ENCODE measurements at regions not wholly inside any gene's neighbourhood (a gene's known extent, or its start where the extent isn't known, plus 50 kb on each side); places are given as distances from the start of the nearest gene placed in this dataset.

GRCh38 chr2:128666596-128666995 is 347.9 kb upstream of the HS6ST1 start:
- Histone ChIP-seq H2AFZ (ENCODE audit: low read depth, low read length) (no peak overlapping the region), H3K9me3 (replicated peaks; ENCODE audit: control insufficient read depth, insufficient read depth, low read depth, low read length) (no peaks in the 10 kb centered on the region), H3K36me3 (ENCODE audit: control insufficient read depth, insufficient read depth, low read length) (no peaks in the 10 kb centered on the region), H3K4me1 (replicated peaks in 1 of 2; ENCODE audit: control insufficient read depth in 2 of 2, insufficient read depth in 2 of 2, low read length in 2 of 2) (no peaks in the 10 kb centered on the region), H3K79me2 (ENCODE audit: control insufficient read depth, insufficient read depth, low read length) (no peaks in the 10 kb centered on the region), H3K9ac (ENCODE audit: insufficient read depth in 1 of 2, low read depth in 2 of 2, low read length in 2 of 2) (no peak overlapping the region), H3K4me3 (no peak overlapping the region), H3K9me1 (ENCODE audit: control insufficient read depth, insufficient read depth, low read length) (no peaks in the 10 kb centered on the region), H3K27ac (ENCODE audit: extremely low read depth, low read depth, low read length) (no peak overlapping the region), H4K20me1 (replicated peaks; ENCODE audit: control insufficient read depth, insufficient read depth, low read length) (no peaks in the 10 kb centered on the region), H3K27me3 (ENCODE audit: control insufficient read depth in 2 of 2, insufficient read depth in 2 of 2, low read length in 2 of 2) (peaks cover 0 to 26% of the 10 kb centered on the region in 2 experiments; a peak in 2 of 5 replicates), H3K4me2 (ENCODE audit: insufficient read depth, low read length) (no peak overlapping the region)
- intact Hi-C loops (cut with micrococcal nuclease) (no loop called here), in situ Hi-C loops (cut with MboI) (no loop called here)
- ChIA-PET POLR2A (no interaction called here), CTCF (ENCODE audit: low intra/inter-chr PET ratio) (interaction anchor here (0.7 kb wide), 1 partner anchor 75 kb away, joined by 5 read pairs; no protein-coding TSS in a partner anchor)
- FAIRE-seq (no peak), DNase-seq (ENCODE audit: extremely low read depth in 1 of 4, low spot score in 3 of 4) (no peak), ATAC-seq (no peak)
- no TSS peak for BruUV-seq (replicated peaks)
- WGBS (ENCODE audit: insufficient coverage, low coverage, missing lambda C conversion rate): 4% methylated on average over 4 of the region's 6 CpGs
- TF ChIP-seq, protein P1, sequence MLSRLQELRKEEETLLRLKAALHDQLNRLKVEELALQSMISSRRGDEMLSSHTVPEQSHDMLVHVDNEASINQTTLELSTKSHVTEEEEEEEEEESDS (CRISPR knock-in tag; IDR thresholded peaks at IDR 0.05): no peak
- TF ChIP-seq MCM7 (IDR thresholded peaks at IDR 0.05): no peak
- no peak for TF ChIP-seq HNRNPUL1 (IDR thresholded peaks at IDR 0.05; ENCODE audit: low read length)
- no peak for TF ChIP-seq MLX (CRISPR knock-in tag; conservative IDR thresholded peaks at IDR 0.05)
- no peak for TF ChIP-seq BRD9 (IDR thresholded peaks at IDR 0.05; ENCODE audit: low read depth, partially characterized antibody)
- TF ChIP-seq, protein P2, sequence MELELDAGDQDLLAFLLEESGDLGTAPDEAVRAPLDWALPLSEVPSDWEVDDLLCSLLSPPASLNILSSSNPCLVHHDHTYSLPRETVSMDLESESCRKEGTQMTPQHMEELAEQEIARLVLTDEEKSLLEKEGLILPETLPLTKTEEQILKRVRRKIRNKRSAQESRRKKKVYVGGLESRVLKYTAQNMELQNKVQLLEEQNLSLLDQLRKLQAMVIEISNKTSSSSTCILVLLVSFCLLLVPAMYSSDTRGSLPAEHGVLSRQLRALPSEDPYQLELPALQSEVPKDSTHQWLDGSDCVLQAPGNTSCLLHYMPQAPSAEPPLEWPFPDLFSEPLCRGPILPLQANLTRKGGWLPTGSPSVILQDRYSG (tag; conservative IDR thresholded peaks at IDR 0.05; ENCODE audit: low read depth): no peak
- TF ChIP-seq, protein P3, sequence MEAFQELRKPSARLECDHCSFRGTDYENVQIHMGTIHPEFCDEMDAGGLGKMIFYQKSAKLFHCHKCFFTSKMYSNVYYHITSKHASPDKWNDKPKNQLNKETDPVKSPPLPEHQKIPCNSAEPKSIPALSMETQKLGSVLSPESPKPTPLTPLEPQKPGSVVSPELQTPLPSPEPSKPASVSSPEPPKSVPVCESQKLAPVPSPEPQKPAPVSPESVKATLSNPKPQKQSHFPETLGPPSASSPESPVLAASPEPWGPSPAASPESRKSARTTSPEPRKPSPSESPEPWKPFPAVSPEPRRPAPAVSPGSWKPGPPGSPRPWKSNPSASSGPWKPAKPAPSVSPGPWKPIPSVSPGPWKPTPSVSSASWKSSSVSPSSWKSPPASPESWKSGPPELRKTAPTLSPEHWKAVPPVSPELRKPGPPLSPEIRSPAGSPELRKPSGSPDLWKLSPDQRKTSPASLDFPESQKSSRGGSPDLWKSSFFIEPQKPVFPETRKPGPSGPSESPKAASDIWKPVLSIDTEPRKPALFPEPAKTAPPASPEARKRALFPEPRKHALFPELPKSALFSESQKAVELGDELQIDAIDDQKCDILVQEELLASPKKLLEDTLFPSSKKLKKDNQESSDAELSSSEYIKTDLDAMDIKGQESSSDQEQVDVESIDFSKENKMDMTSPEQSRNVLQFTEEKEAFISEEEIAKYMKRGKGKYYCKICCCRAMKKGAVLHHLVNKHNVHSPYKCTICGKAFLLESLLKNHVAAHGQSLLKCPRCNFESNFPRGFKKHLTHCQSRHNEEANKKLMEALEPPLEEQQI (IDR thresholded peaks at IDR 0.05): no peak
- TF ChIP-seq ZNF408 (CRISPR knock-in tag; IDR thresholded peaks at IDR 0.05; ENCODE audit: low read depth): no peak
- TF ChIP-seq, protein P4, sequence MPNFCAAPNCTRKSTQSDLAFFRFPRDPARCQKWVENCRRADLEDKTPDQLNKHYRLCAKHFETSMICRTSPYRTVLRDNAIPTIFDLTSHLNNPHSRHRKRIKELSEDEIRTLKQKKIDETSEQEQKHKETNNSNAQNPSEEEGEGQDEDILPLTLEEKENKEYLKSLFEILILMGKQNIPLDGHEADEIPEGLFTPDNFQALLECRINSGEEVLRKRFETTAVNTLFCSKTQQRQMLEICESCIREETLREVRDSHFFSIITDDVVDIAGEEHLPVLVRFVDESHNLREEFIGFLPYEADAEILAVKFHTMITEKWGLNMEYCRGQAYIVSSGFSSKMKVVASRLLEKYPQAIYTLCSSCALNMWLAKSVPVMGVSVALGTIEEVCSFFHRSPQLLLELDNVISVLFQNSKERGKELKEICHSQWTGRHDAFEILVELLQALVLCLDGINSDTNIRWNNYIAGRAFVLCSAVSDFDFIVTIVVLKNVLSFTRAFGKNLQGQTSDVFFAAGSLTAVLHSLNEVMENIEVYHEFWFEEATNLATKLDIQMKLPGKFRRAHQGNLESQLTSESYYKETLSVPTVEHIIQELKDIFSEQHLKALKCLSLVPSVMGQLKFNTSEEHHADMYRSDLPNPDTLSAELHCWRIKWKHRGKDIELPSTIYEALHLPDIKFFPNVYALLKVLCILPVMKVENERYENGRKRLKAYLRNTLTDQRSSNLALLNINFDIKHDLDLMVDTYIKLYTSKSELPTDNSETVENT (CRISPR knock-in tag; IDR thresholded peaks at IDR 0.05): no peak
- TF ChIP-seq, protein P5, sequence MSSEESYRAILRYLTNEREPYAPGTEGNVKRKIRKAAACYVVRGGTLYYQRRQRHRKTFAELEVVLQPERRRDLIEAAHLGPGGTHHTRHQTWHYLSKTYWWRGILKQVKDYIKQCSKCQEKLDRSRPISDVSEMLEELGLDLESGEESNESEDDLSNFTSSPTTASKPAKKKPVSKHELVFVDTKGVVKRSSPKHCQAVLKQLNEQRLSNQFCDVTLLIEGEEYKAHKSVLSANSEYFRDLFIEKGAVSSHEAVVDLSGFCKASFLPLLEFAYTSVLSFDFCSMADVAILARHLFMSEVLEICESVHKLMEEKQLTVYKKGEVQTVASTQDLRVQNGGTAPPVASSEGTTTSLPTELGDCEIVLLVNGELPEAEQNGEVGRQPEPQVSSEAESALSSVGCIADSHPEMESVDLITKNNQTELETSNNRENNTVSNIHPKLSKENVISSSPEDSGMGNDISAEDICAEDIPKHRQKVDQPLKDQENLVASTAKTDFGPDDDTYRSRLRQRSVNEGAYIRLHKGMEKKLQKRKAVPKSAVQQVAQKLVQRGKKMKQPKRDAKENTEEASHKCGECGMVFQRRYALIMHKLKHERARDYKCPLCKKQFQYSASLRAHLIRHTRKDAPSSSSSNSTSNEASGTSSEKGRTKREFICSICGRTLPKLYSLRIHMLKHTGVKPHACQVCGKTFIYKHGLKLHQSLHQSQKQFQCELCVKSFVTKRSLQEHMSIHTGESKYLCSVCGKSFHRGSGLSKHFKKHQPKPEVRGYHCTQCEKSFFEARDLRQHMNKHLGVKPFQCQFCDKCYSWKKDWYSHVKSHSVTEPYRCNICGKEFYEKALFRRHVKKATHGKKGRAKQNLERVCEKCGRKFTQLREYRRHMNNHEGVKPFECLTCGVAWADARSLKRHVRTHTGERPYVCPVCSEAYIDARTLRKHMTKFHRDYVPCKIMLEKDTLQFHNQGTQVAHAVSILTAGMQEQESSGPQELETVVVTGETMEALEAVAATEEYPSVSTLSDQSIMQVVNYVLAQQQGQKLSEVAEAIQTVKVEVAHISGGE (CRISPR knock-in tag; IDR thresholded peaks at IDR 0.05): no peak
- no peak for TF ChIP-seq PTBP1 (IDR thresholded peaks at IDR 0.05; ENCODE audit: low read depth, low read length)
